NCI-H2029 (cell line): ENCODE measurements at regions not wholly inside any gene's neighbourhood (a gene's known extent, or its start where the extent isn't known, plus 50 kb on each side); places are given as distances from the start of the nearest gene placed in this dataset.

ENCODE experiments used
- DNase-seq: peaks from one replicate; lab custom pipeline; 2025; lab: John Stamatoyannopoulos, UW

GRCh38 chr2:122236152-122236874, 480.9 kb downstream of the TSN start:
- no peak for DNase-seq

DNA sequence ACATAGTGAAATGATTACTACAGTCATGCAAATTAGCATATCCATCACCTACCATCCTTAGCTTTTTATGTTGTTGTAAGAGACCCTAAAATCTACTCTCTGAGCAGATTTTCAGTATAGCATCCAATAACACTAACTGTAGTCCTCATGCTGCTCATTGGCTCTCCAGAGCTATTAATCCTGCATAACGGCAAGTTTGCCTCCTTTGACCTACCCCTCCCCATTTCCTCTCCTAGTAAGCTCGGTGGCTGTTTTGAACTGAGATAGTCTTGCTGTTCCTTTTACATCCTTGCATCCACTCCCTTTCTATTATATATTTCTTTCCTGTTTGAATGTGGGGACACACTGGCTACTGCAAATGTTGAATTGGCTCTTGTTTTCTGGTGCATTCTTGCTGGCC, 481.5 kb downstream of the TSN start:
- DNase-seq, result no peak

DNA sequence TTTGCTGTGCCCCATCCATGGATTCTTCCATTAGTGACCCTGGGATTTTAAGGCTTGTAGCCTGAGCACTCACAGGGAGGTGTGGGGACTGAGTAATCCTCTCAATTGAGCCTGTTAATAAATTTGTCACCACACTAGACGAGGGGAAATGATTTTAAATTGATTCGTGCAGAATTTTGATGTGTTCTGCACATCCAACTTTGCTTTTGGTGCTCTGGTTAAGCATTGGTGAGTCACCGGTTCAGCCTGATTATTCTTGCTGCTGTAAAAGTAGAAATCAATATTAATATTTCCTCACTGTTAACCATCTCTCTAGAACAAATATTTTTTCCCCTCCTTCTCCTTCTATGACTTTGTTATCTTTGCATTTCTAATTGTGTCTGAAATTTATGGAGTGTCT, 482.0 kb downstream of the TSN start:
- DNase-seq, result no peak

GRCh38 chr2:122238006-122238559, 482.6 kb downstream of the TSN start:
- DNase-seq, result no peak

DNA sequence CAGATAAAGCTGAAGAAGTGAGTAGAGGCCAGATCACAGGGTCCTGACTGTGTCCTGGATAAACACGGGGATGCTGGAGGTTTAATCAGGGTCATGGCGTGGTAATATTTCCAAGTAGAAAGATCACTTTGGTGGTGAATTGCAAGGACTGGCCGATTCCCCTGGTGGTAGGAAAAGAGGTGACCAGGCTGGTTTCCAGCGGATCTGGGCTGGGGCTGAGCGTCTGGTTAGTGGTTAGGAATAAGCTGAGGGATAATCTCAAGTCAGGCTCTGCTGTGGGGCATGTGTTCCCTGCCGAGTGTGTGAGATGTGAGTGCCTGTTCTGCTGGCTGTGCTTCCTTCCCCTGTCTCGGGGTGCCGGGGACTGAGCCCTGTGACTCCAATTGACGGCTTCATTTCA, 484.0 kb downstream of the TSN start:
- no peak for DNase-seq

GRCh38 chr2:122244598-122245229, 489.3 kb downstream of the TSN start:
- DNase-seq, result no peak

DNA sequence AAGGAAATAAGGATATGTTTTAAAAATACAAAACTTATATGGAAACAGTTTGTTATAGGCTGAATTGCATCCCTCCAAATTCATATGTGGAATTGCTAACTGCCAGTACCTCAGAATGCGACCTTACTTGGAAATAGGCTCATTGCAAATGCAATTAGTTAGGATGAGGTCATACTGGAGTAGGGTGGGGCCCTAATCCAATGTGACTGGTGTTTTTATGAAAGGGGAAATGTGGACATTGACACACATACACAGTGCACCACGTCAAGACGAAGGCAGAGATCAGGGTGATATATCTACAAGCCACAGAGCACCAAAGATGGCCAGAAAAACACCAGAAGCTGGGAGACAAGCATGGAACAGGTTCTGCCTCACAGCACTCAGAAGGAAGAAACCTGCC, 494.2 kb downstream of the TSN start:
- no peak for DNase-seq

DNA sequence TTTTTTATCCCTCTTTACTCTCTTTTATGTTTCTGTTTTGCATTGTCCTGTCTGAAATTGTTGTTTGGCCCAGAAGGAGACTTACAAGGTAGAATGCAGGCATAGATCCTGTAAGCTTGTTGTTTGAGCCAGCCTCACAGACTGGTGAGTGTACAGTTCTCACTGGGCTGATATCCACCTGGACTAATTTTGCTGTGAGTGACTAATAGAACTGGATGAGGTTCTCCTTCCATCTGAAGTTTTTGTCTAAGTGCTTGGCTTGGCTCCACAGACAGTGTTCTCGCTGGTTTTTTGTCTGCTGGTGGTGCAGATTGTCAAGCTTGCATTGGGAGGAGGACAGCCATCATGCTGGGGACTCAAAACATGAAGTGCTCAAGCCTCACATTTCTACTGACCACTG, 495.7 kb downstream of the TSN start:
- DNase-seq, result no peak

- no peak for DNase-seq
Measured at GRCh38 chr2:122251566-122251965, 496.1 kb downstream of the TSN start.

DNA sequence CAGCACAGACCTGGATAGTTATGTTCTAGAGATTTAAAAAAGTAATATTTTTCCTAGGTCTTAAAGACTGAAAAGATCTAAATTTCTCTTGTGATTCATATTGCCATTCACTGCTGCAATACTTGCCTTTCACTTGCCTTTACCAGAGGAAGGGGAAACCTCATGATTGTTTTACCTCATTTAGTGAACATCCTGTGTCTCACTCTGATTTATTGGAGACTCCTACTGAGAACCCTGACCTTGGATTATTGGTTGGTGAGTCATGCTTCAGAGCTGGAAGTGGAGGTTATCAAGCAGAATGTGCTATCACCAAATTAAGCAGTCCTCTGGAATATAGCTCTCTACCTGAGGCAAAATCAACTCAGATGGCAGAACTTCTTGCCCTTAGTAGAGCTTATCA, 500.5 kb downstream of the TSN start:
- no peak for DNase-seq

- no peak for DNase-seq
Measured at GRCh38 chr2:122261911-122262310, 506.5 kb downstream of the TSN start.

DNA sequence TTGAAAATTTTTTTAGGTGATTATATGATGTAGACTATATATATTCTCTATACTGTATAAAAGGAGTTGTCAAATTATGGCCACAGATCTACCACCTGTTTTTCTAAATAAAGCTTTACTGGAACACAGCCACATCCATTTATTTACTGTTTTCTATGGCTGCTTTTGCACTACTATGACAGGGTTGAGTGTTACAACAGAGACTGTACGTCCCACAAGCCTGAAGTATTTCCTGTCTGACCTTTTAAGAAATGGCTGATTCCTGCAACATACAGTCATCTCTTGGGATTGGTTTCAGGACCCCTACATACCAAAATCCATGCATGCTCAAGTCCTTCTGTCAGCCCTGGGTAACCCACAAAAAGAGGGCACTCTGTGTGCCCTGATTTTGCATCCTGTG, 508.3 kb downstream of the TSN start:
- no peak for DNase-seq

GRCh38 chr2:122266636-122267035, 511.2 kb downstream of the TSN start:
- DNase-seq, result no peak

- no peak for DNase-seq
Measured at GRCh38 chr2:122267947-122268346, 512.5 kb downstream of the TSN start.

DNA sequence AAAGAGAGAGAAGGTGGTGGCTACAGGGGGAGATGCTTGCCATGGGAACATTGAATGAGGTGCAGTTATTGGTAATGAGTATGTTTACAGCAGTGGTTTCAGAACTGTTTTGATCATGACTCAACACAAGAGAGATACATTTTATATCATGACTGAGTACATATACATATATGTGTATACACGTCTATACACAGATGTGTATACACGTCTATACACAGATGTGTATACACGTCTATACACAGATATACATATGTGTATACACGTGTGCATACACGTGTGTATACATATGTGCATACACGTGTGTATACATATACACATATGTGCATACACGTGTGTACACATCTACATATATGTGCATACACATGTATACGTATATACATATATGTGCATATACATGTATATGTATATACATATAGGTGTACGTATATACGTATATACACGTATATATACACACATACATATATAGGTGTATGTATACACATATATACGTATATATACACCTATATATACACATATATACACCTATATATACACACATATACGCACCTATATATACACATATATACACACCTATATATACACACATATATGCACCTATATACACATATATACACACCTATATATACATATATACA, 518.5 kb downstream of the TSN start:
- no peak for DNase-seq

- DNase-seq, result no peak
Measured at GRCh38 chr2:122277956-122278355, 522.5 kb downstream of the TSN start.

DNA sequence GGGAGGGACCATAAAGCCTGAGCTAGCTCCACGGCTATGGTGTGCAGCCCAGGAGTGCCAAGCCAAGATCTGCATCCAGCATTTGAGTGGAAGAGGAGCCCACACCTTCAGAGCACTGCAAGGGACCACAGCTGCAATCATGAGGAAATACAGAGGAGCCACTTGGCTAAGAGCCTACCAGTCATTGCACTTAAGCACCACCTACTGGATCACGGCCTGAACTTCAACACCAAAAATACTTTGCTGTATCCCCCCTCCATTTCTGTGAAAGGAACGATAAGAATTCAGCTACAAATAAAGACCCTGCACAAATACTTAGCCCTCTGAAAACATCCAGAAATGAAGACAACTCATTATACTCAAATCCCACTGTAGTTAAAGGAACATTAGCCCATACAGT, 545.3 kb downstream of the TSN start:
- DNase-seq, result no peak

DNA sequence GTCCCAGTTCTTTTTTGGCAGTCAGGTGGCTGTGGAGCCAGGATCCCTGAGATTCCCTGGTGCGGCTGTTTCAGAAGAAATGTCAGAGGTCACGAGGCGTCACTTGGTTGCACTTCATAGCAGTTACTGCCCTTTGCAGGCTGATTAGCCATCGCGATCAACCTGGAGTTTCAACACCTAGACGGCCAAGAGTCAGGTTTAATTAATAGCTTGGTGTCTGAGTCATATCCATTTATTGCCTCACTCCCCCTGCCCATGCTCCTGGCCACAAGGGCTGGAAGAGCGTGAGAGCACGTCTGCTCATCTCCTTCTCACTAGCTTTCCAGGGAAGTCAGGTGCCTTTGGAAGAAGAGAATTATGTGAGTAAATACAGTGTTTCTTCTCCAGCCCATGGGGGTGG, 552.3 kb downstream of the TSN start:
- DNase-seq, result no peak

- no peak for DNase-seq
Measured at GRCh38 chr2:122315306-122315705, 559.9 kb downstream of the TSN start.

DNA sequence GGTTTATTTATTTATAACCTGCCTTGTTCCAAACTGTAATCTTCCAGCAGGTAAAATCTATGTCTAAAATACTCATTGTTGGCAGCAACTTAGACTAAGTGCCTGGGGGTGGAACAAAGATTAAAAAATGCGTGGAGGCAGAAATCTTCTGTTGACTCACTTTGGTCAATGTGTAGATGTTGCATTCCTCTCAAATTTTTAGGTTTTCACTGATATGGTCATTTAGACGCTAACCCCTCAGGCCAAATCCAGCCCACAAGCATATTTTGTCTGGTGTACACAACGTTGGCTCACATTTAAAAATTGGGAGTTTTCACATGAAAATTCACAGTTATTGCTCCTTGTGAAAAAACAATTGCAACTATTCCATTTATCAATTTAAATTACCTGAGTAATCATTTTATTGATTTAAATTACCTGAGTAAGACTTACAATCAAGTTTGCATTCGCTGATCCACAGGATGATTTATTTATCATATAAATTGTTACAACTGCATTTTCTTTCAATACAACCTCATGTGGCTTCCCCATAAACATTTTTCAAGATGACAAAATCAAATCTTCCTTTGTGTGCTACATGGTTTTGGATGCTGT, 564.2 kb downstream of the TSN start:
- no peak for DNase-seq

DNA sequence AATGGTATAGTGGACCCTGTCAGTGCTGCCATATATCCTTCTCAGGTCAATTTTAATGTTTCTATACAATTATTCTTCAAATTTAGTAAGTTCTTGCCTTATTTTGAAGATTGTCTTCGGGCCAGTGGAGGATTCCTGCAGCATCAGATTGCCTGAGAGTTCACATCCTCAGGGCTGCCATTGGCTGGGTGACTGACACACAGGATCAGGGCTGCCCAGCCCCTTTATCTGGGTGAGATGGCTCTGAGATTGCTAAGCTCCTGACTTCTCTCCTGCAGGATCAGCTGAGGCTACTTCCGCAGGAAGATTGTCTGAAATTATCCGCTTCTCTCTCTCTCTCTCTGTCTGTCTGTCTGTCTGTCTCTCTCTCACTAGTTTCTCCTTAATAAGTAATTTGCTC, 567.4 kb downstream of the TSN start:
- no peak for DNase-seq

- DNase-seq, result no peak
Measured at GRCh38 chr2:122323927-122324326, 568.5 kb downstream of the TSN start.

DNA sequence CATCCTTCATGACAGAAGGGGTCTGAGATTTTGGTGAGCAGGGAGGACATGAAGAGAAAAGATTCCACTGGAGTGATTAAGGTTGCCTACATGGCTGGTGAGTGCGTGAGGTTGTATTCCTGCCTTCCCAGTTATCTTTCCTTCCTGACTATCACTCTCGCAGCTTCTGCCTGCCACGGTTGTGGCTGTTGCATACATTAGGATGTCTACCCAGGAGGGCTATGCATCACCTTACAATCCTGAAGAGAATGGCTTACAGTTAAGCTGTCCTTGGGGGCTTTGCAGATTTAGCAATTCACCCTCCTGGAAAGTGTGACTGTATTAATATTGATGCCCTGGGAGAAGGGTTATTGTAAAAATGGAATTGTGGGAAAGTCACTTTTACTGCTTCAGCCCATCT, 571.0 kb downstream of the TSN start:
- no peak for DNase-seq
